ENCODE measurements at regions not wholly inside any gene's neighbourhood (a gene's known extent, or its start where the extent isn't known, plus 50 kb on each side); places are given as distances from the start of the nearest gene placed in this dataset.

DNA sequence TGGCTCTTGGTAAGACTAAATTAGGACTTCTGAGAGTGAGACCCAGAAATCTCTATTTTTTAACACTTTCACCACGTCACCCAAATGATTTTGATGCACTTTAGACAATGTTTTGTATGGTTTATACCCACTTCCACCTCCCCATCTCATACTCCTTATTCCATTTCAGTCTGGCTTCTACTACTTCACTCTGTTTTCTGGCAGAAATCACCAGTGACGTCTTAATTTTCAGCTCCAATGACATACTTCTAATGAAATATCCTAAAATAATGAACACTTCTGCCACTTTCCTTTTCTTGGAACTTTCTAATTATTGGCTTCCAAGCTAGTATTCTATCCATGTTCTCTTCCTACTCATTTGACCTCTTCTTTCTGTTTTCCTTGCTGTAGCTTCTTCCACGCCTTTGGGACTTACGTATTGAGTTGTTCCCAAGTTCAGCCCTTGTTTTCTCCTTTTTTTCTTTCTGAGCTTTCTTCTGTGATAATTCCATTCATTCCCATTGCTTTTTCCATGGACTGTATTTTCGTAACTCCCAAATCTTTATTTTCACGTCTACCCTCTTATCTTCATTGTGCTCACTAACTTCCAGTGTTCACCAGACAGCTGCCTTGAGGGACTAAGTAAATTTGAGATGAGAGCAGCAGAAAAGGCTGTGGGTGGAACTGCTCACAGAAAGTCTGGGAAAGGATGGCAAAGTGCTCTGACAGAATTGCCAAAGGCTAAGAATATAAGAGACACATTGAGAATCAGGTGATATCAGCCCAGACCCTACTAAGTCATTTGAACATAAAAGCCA, 115.8 kb downstream of the CAPZA3 start:
- DNase-seq, result no peak
- Histone ChIP-seq H2AFZ (ENCODE audit: low read length) (no peak overlapping the region), H3K79me2 (ENCODE audit: low read length) (no peaks in the 10 kb centered on the region), H4K20me1 (ENCODE audit: insufficient read depth, low read length) (no peaks in the 10 kb centered on the region), H3F3A (ENCODE audit: insufficient read depth, low read length) (no peaks in the 10 kb centered on the region), H3K9me3 (replicated peaks; ENCODE audit: insufficient read depth, low read length) (no peaks in the 10 kb centered on the region), H3K27ac (ENCODE audit: low read length) (no peak overlapping the region), H3K27me3 (replicated peaks; ENCODE audit: insufficient read depth, low read length) (no peaks in the 10 kb centered on the region), H3K9ac (ENCODE audit: low read length) (no peak overlapping the region), H3K4me3 (ENCODE audit: low read length) (no peak overlapping the region), H3K4me2 (ENCODE audit: low read depth, low read length) (no peak overlapping the region), H3K9me2 (replicated peaks; ENCODE audit: insufficient read depth, low read length) (no peaks in the 10 kb centered on the region), H3K36me3 (replicated peaks; ENCODE audit: insufficient read depth, low read length) (no peaks in the 10 kb centered on the region), H3K4me1 (ENCODE audit: low read length) (no peaks in the 10 kb centered on the region)
- TF ChIP-seq EZH2phosphoT487 (IDR thresholded peaks at IDR 0.05; ENCODE audit: low read length), result no peak
- no peak for TF ChIP-seq EZH2 (optimal IDR thresholded peaks at IDR 0.05; ENCODE audit: low read depth, low read length)
- TF ChIP-seq, protein P1, sequence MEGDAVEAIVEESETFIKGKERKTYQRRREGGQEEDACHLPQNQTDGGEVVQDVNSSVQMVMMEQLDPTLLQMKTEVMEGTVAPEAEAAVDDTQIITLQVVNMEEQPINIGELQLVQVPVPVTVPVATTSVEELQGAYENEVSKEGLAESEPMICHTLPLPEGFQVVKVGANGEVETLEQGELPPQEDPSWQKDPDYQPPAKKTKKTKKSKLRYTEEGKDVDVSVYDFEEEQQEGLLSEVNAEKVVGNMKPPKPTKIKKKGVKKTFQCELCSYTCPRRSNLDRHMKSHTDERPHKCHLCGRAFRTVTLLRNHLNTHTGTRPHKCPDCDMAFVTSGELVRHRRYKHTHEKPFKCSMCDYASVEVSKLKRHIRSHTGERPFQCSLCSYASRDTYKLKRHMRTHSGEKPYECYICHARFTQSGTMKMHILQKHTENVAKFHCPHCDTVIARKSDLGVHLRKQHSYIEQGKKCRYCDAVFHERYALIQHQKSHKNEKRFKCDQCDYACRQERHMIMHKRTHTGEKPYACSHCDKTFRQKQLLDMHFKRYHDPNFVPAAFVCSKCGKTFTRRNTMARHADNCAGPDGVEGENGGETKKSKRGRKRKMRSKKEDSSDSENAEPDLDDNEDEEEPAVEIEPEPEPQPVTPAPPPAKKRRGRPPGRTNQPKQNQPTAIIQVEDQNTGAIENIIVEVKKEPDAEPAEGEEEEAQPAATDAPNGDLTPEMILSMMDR (IDR thresholded peaks at IDR 0.05; ENCODE audit: low read length), result no peak

DNA sequence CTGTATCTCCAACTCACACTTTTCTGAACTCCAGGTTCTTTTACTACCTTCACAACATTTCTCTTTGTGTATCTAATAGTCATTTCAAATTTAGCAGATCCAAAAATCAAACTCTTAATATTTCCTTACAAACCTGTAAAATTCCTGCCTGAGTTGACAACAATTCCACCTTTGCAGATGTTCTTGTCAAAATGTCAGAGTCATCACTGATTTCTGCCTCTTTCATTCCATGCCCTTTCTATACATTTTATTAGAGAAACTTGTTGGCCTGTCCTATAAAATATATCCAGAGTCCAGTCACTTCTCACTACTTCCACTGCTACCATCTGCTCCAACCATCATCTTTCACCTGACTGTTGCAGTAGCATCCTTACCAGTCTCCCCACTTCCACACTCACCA, 119.7 kb downstream of the CAPZA3 start:
- H3K4me2 ChIP-seq (ENCODE audit: low read depth, low read length), result no peak overlapping the region
- H3K36me3 ChIP-seq (replicated peaks; ENCODE audit: insufficient read depth, low read length), result no peaks in the 10 kb centered on the region
- H3K27me3 ChIP-seq (replicated peaks; ENCODE audit: insufficient read depth, low read length), result no peaks in the 10 kb centered on the region
- H3K9me2 ChIP-seq (replicated peaks; ENCODE audit: insufficient read depth, low read length), result no peaks in the 10 kb centered on the region
- no peak overlapping the region for H2AFZ ChIP-seq (ENCODE audit: low read length)
- no peaks in the 10 kb centered on the region for H3K9me3 ChIP-seq (replicated peaks; ENCODE audit: insufficient read depth, low read length)
- no peak overlapping the region for H3K4me3 ChIP-seq (ENCODE audit: low read length)
- DNase-seq, result no peak
- H3K9ac ChIP-seq (ENCODE audit: low read length), result no peak overlapping the region
- TF ChIP-seq, protein P1 (IDR thresholded peaks at IDR 0.05; ENCODE audit: low read length), result no peak
- no peak for TF ChIP-seq EZH2 (optimal IDR thresholded peaks at IDR 0.05; ENCODE audit: low read depth, low read length)
- no peaks in the 10 kb centered on the region for H4K20me1 ChIP-seq (ENCODE audit: insufficient read depth, low read length)
- no peaks in the 10 kb centered on the region for H3K4me1 ChIP-seq (ENCODE audit: low read length)
- H3F3A ChIP-seq (ENCODE audit: insufficient read depth, low read length), result no peaks in the 10 kb centered on the region
- H3K79me2 ChIP-seq (ENCODE audit: low read length), result no peaks in the 10 kb centered on the region
- no peak overlapping the region for H3K27ac ChIP-seq (ENCODE audit: low read length)

DNA sequence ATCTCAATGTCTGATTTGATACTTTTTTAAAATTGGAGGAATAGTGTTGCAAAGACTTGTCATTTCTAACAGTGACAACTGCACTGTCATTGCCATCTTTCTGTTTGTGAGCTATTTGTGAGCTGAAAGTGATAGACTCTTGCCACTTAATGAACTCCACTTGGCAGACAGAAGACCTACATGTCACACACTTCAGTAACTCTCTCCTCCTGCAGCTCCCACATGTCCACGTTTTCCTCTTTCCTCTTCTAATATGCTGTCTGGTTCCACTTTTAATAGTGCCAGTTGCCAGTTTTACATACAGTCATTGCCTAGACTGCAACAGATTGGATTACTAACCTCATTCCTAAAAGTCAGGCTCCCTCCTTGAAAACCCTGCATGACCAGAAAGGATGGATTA, 121.5 kb downstream of the CAPZA3 start:
- no peaks in the 10 kb centered on the region for H3K27me3 ChIP-seq (replicated peaks; ENCODE audit: insufficient read depth, low read length)
- no peaks in the 10 kb centered on the region for H3K9me3 ChIP-seq (replicated peaks; ENCODE audit: insufficient read depth, low read length)
- TF ChIP-seq EZH2 (optimal IDR thresholded peaks at IDR 0.05; ENCODE audit: low read depth, low read length) (no peak), EZH2phosphoT487 (IDR thresholded peaks at IDR 0.05; ENCODE audit: low read length) (no peak)
- TF ChIP-seq, protein P1 (IDR thresholded peaks at IDR 0.05; ENCODE audit: low read length), result no peak
- no peak overlapping the region for H3K4me2 ChIP-seq (ENCODE audit: low read depth, low read length)
- H3K9ac ChIP-seq (ENCODE audit: low read length), result no peak overlapping the region
- no peaks in the 10 kb centered on the region for H3K79me2 ChIP-seq (ENCODE audit: low read length)
- no peaks in the 10 kb centered on the region for H3K4me1 ChIP-seq (ENCODE audit: low read length)
- no peaks in the 10 kb centered on the region for H3F3A ChIP-seq (ENCODE audit: insufficient read depth, low read length)
- H4K20me1 ChIP-seq (ENCODE audit: insufficient read depth, low read length), result no peaks in the 10 kb centered on the region
- H3K4me3 ChIP-seq (ENCODE audit: low read length), result no peak overlapping the region
- no peaks in the 10 kb centered on the region for H3K36me3 ChIP-seq (replicated peaks; ENCODE audit: insufficient read depth, low read length)
- H3K9me2 ChIP-seq (replicated peaks; ENCODE audit: insufficient read depth, low read length), result no peaks in the 10 kb centered on the region
- H2AFZ ChIP-seq (ENCODE audit: low read length), result no peak overlapping the region
- H3K27ac ChIP-seq (ENCODE audit: low read length), result no peak overlapping the region
- DNase-seq, result no peak
